ENCODE measurements at regions not wholly inside any gene's neighbourhood (a gene's known extent, or its start where the extent isn't known, plus 50 kb on each side); places are given as distances from the start of the nearest gene placed in this dataset.

DNA sequence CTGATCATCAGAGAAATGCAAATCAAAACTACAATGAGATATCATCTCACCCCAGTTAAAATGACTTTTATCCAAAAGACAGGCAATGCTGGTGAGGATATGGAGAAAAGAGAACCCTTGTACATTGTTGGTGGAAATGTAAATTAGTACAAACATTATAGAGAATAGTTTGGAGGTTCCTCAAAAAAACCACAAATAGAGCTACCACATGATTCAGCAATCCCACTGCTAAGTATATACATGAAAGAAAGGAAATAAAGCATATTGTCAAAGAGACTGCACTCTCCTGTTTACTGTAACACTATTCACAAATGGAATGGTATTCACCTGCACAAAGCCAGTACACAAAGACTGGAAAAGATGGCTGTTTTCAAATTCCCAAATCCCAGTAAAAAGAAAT lies 1233.7 kb downstream of the PCDH17 start:
- Histone ChIP-seq H3F3A (ENCODE audit: insufficient read depth, low read depth) (no peaks in the 10 kb centered on the region), H3K27me3 (ENCODE audit: insufficient read depth, low read depth) (no peaks in the 10 kb centered on the region), H3K4me1 (replicated peaks; ENCODE audit: insufficient read depth) (no peaks in the 10 kb centered on the region), H3K4me3 (no peak overlapping the region), H3K9me2 (ENCODE audit: insufficient read depth) (no peaks in the 10 kb centered on the region), H4K20me1 (ENCODE audit: insufficient read depth) (no peaks in the 10 kb centered on the region), H2AFZ (no peak overlapping the region), H3K9me3 (ENCODE audit: insufficient read depth, low read depth) (no peaks in the 10 kb centered on the region), H3K79me2 (ENCODE audit: low read depth) (no peaks in the 10 kb centered on the region), H3K36me3 (ENCODE audit: low read depth) (no peaks in the 10 kb centered on the region), H3K27ac (no peak overlapping the region), H3K4me2 (no peak overlapping the region)
- ChIA-PET POLR2A (ENCODE audit: unreplicated experiment) (no interaction called here), CTCF (no interaction called here)
- no peak for DNase-seq
- TF ChIP-seq, protein P1, sequence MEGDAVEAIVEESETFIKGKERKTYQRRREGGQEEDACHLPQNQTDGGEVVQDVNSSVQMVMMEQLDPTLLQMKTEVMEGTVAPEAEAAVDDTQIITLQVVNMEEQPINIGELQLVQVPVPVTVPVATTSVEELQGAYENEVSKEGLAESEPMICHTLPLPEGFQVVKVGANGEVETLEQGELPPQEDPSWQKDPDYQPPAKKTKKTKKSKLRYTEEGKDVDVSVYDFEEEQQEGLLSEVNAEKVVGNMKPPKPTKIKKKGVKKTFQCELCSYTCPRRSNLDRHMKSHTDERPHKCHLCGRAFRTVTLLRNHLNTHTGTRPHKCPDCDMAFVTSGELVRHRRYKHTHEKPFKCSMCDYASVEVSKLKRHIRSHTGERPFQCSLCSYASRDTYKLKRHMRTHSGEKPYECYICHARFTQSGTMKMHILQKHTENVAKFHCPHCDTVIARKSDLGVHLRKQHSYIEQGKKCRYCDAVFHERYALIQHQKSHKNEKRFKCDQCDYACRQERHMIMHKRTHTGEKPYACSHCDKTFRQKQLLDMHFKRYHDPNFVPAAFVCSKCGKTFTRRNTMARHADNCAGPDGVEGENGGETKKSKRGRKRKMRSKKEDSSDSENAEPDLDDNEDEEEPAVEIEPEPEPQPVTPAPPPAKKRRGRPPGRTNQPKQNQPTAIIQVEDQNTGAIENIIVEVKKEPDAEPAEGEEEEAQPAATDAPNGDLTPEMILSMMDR (conservative IDR thresholded peaks at IDR 0.05), result no peak
- no peak for TF ChIP-seq EZH2 (IDR thresholded peaks at IDR 0.05; ENCODE audit: low read depth)
- no TSS peak for BruUV-seq (replicated peaks)
- intact Hi-C loops (cut with micrococcal nuclease; ENCODE audit: unreplicated experiment), result no loop called here

DNA sequence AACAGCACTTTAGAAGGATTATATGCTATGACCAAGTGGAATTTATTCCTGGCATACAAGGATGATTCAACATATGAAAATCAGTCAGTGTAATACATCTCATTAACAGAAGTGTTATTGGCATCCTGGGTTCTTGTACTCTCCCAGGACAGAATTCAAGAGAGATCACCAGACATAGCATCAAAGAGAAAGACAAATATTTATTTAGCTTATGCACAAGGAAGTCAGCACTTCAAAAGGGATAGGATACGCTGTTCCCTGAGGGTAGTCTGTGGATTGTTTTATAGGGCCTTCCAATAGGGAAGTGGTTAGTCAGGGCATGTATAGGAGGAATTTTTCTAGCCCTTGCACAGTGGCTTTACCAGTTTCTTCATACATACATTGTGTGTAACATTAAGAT lies 1238.0 kb downstream of the PCDH17 start:
- TF ChIP-seq, protein P1 (conservative IDR thresholded peaks at IDR 0.05), result no peak
- TF ChIP-seq EZH2 (IDR thresholded peaks at IDR 0.05; ENCODE audit: low read depth), result no peak
- Histone ChIP-seq H3K9me3 (ENCODE audit: insufficient read depth, low read depth) (no peaks in the 10 kb centered on the region), H3K27ac (no peak overlapping the region), H3K4me2 (no peak overlapping the region), H4K20me1 (ENCODE audit: insufficient read depth) (no peaks in the 10 kb centered on the region), H3F3A (ENCODE audit: insufficient read depth, low read depth) (no peaks in the 10 kb centered on the region), H2AFZ (no peak overlapping the region), H3K79me2 (ENCODE audit: low read depth) (no peaks in the 10 kb centered on the region), H3K9me2 (ENCODE audit: insufficient read depth) (no peaks in the 10 kb centered on the region), H3K36me3 (ENCODE audit: low read depth) (no peaks in the 10 kb centered on the region), H3K27me3 (ENCODE audit: insufficient read depth, low read depth) (no peaks in the 10 kb centered on the region), H3K4me3 (no peak overlapping the region), H3K4me1 (replicated peaks; ENCODE audit: insufficient read depth) (no peaks in the 10 kb centered on the region)
- no TSS peak for BruUV-seq (replicated peaks)
- intact Hi-C loops (cut with micrococcal nuclease; ENCODE audit: unreplicated experiment), result no loop called here
- ChIA-PET POLR2A (ENCODE audit: unreplicated experiment) (no interaction called here), CTCF (no interaction called here)
- no peak for DNase-seq

DNA sequence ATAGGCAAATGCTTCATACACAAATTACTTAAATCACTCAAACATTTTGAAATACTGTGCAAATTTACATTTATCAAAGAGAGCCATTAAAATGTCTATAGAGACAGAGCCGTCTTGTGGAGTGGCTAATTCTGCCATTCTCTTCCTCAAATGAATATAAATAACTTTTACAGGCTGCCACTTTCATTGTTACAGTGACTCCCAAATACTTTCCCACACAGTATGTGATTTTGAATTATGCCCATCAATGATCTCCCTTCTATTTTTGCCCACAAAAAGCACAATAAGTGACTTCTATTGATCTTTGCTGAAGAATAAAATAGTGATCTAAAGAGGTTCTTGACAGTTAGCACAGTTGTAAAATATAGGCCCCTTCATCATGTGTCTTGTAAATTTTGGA lies 1244.9 kb downstream of the PCDH17 start:
- CTCF ChIA-PET, result no interaction called here
- no peak for TF ChIP-seq EZH2 (IDR thresholded peaks at IDR 0.05; ENCODE audit: low read depth)
- TF ChIP-seq, protein P1 (conservative IDR thresholded peaks at IDR 0.05), result no peak
- intact Hi-C loops (cut with micrococcal nuclease; ENCODE audit: unreplicated experiment), result no loop called here

More for the DNA sequence above, 1244.9 kb downstream of the PCDH17 start:
- H3K27ac ChIP-seq, result no peak overlapping the region
- no peaks in the 10 kb centered on the region for H3K27me3 ChIP-seq (ENCODE audit: insufficient read depth, low read depth)
- no peaks in the 10 kb centered on the region for H3F3A ChIP-seq (ENCODE audit: insufficient read depth, low read depth)
- no peak for DNase-seq
- H3K36me3 ChIP-seq (ENCODE audit: low read depth), result no peaks in the 10 kb centered on the region
- H3K4me1 ChIP-seq (replicated peaks; ENCODE audit: insufficient read depth), result no peaks in the 10 kb centered on the region
- H3K4me2 ChIP-seq, result no peak overlapping the region
- no peaks in the 10 kb centered on the region for H3K79me2 ChIP-seq (ENCODE audit: low read depth)
- no peaks in the 10 kb centered on the region for H3K9me3 ChIP-seq (ENCODE audit: insufficient read depth, low read depth)
- no peak overlapping the region for H3K4me3 ChIP-seq
- POLR2A ChIA-PET (ENCODE audit: unreplicated experiment), result no interaction called here
- H2AFZ ChIP-seq, result no peak overlapping the region
- H4K20me1 ChIP-seq (ENCODE audit: insufficient read depth), result no peaks in the 10 kb centered on the region
- no TSS peak for BruUV-seq (replicated peaks)
- no peaks in the 10 kb centered on the region for H3K9me2 ChIP-seq (ENCODE audit: insufficient read depth)
